ENCODE measurements at regions not wholly inside any gene's neighbourhood (a gene's known extent, or its start where the extent isn't known, plus 50 kb on each side); places are given as distances from the start of the nearest gene placed in this dataset.
"Not testable (repeated sequence)": the region's sequence is repeated elsewhere in the genome, so short reads cannot be mapped to it uniquely, and the experiment has no call there.

GRCh38 chr4:119437515-119437914 lies 115.6 kb upstream of the FABP2 start:
- not testable (repeated sequence) for DNase-seq

- not testable (repeated sequence) for DNase-seq
These were observed 86.8 kb upstream of the FABP2 start for GRCh38 chr4:119408561-119409224.

- not testable (repeated sequence) for DNase-seq
These were observed 85.0 kb upstream of the FABP2 start for GRCh38 chr4:119406721-119407460.

GRCh38 chr4:119406041-119406440 lies 84.1 kb upstream of the FABP2 start:
- DNase-seq = not testable (repeated sequence)

- not testable (repeated sequence) for DNase-seq
These were observed 80.7 kb upstream of the FABP2 start for GRCh38 chr4:119402322-119403308.

GRCh38 chr4:119395701-119396100 lies 73.8 kb upstream of the FABP2 start:
- DNase-seq = not testable (repeated sequence)

- no peak for DNase-seq
These were observed 72.9 kb upstream of the FABP2 start for GRCh38 chr4:119394826-119395225.

GRCh38 chr4:119388791-119389190 lies 66.9 kb upstream of the FABP2 start:
- DNase-seq = not testable (repeated sequence)

GRCh38 chr4:119374616-119375015 lies 52.7 kb upstream of the FABP2 start:
- DNase-seq = peak; percentile 23

- not testable (repeated sequence) for DNase-seq
These were observed 50.6 kb upstream of the FABP2 start for GRCh38 chr4:119372316-119373062.

Measured in central memory CD4-positive, alpha-beta T cell (primary cell).